ENCODE measurements at regions not wholly inside any gene's neighbourhood (a gene's known extent, or its start where the extent isn't known, plus 50 kb on each side); places are given as distances from the start of the nearest gene placed in this dataset.

GRCh38 chr9:124135813-124136365 is 121.9 kb upstream of the NEK6 start:
- Histone ChIP-seq H3K4me3 (no peak overlapping the region), H3K36me3 (ENCODE audit: low read depth, missing control alignments) (no peaks in the 10 kb centered on the region), H3K9me3 (no peaks in the 10 kb centered on the region), H3K4me1 (no peaks in the 10 kb centered on the region), H3K27me3 (no peaks in the 10 kb centered on the region), H3K27ac (no peak overlapping the region)
- no peak for TF ChIP-seq CTCF (IDR thresholded peaks at IDR 0.05)
- no peak for TF ChIP-seq POLR2A (IDR thresholded peaks at IDR 0.05)
- 88 to 89% methylated on average over 1 of the region's 1 CpG for WGBS, 2 donors
- no peak for DNase-seq
- intact Hi-C loops (cut with DNase I; ENCODE audit: low total_unique reads) = no loop called here

DNA sequence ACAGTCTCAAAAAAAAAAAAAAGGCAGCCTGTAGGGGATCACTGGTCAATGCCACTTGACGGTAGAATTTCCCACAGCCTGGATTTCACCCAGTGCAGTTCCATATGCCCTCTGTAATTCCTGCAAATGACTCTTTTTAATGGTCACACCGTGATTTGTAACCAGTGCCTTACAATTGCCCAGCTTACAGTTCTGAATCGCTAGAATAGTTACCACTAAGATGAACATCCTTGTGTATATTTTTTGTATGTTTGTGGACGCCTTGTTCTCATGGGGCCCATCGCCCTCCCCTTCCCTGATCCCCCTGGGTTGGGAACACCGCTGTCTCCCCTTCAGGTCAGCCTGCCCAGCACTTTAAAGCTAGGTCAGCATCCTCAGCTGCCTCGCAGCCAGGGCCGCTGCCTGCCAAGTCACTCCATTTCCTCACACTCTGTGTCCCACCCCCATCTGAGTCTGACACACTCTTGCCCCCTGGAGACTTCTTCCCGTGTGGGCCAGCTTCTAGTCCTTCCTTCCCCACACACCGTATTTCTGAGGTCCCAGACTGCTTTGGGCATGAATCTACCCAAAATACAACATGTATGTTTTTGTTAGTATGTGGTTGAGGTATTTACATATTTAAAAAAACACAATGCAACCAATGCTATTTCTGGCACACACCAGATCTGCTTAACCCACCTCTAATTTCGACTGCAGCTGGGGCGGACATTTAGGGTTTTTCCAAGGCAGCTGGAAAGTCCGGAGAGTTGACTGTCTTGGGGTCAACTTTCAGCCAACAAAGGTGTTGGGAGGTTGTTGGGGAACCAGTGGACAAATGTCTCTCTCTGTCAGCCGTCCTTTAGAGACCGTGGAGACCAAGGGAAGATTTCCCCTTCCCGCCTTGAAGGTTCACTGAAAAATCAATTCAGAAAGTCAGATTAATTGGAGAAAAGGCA is 120.5 kb upstream of the NEK6 start:
- no peaks in the 10 kb centered on the region for H3K36me3 ChIP-seq (ENCODE audit: low read depth, missing control alignments)
- H3K4me1 ChIP-seq = no peaks in the 10 kb centered on the region
- intact Hi-C loops (cut with DNase I; ENCODE audit: low total_unique reads) = no loop called here
- H3K9me3 ChIP-seq = no peaks in the 10 kb centered on the region
- no peak for DNase-seq
- no peaks in the 10 kb centered on the region for H3K27me3 ChIP-seq
- no peak overlapping the region for H3K4me3 ChIP-seq
- 76 to 78% methylated on average over 16 of the region's 16 CpGs for whole genome bisulfite sequencing, 2 donors
- TF ChIP-seq CTCF (IDR thresholded peaks at IDR 0.05) = no peak
- TF ChIP-seq POLR2A (IDR thresholded peaks at IDR 0.05) = no peak
- H3K27ac ChIP-seq = no peak overlapping the region

DNA sequence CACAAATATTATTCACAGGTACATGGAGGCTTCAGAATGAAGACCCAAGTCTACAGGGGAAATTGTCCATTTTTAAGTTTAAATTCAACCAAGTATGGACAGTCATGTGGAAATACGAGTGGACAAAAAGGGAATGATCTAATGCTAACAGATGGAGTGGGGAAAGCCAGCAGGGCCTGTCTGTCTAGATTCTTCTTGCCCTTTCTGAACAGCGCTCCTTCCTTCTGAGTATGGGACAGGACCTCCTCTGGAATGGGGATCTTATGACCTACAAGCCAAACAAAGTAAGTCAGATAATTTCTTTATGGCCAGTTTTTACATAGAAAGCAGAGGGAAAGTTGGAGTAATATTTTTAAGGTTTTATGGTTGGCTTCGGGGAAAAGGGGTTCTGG is 119.8 kb upstream of the NEK6 start:
- Histone ChIP-seq H3K36me3 (ENCODE audit: low read depth, missing control alignments) (no peaks in the 10 kb centered on the region), H3K27me3 (no peaks in the 10 kb centered on the region), H3K9me3 (no peaks in the 10 kb centered on the region), H3K4me1 (no peaks in the 10 kb centered on the region), H3K27ac (no peak overlapping the region), H3K4me3 (no peak overlapping the region)
- WGBS, 2 donors = 92 to 93% methylated on average over 3 of the region's 3 CpGs
- no peak for TF ChIP-seq CTCF (IDR thresholded peaks at IDR 0.05)
- no peak for TF ChIP-seq POLR2A (IDR thresholded peaks at IDR 0.05)
- intact Hi-C loops (cut with DNase I; ENCODE audit: low total_unique reads) = no loop called here
- DNase-seq = no peak

DNA sequence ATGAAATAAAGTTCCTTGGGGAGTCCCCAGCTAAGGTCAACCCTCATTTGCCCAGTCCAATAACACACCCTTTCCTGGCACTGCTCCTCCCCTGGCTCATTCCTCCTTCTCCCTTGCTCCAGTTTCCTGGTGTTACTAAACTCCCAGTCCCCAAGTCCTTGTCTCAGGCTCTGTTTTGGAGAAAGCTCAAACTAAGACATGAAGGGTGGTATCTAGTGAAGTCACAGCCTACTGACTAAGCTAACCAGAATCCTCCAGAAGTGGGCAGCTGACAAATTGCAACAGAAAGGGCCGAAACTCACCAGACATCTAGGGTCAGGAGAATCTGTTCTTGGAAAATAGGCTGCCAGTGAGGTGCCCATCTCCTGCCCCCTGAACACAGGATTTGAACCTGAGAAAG is 118.7 kb upstream of the NEK6 start:
- Histone ChIP-seq H3K36me3 (ENCODE audit: low read depth, missing control alignments) (no peaks in the 10 kb centered on the region), H3K27ac (no peak overlapping the region), H3K27me3 (no peaks in the 10 kb centered on the region), H3K9me3 (no peaks in the 10 kb centered on the region), H3K4me1 (no peaks in the 10 kb centered on the region), H3K4me3 (no peak overlapping the region)
- no peak for DNase-seq
- intact Hi-C loops (cut with DNase I; ENCODE audit: low total_unique reads) = no loop called here
- no peak for TF ChIP-seq POLR2A (IDR thresholded peaks at IDR 0.05)
- TF ChIP-seq CTCF (IDR thresholded peaks at IDR 0.05) = no peak
- 90 to 100% methylated on average over 1 of the region's 1 CpG for WGBS, 2 donors
